SW480 (cell line): ENCODE measurements at regions not wholly inside any gene's neighbourhood (a gene's known extent, or its start where the extent isn't known, plus 50 kb on each side); places are given as distances from the start of the nearest gene placed in this dataset.

Source experiments
- DNase-seq: peaks from one replicate; pipeline ENCODE4 v3.0.0-alpha.2; 2016; ENCODE audit warnings: low spot score

- no peak for DNase-seq
These were observed 79.4 kb downstream of the PDGFA start for GRCh38 chr7:440059-440749.

GRCh38 chr7:441684-442421, 77.8 kb downstream of the PDGFA start:
- no peak for DNase-seq

- no peak for DNase-seq
These were observed 77.2 kb downstream of the PDGFA start for GRCh38 chr7:442457-442856.

GRCh38 chr7:443279-443833, 76.3 kb downstream of the PDGFA start:
- no peak for DNase-seq

GRCh38 chr7:444606-445005, 75.0 kb downstream of the PDGFA start:
- DNase-seq = no peak

- no peak for DNase-seq
These were observed 74.6 kb downstream of the PDGFA start for GRCh38 chr7:445020-445419.

GRCh38 chr7:445563-446288, 73.9 kb downstream of the PDGFA start:
- no peak for DNase-seq

GRCh38 chr7:446289-446935, 73.2 kb downstream of the PDGFA start:
- no peak for DNase-seq
